PC-3 (cell line): ENCODE measurements at regions not wholly inside any gene's neighbourhood (a gene's known extent, or its start where the extent isn't known, plus 50 kb on each side); places are given as distances from the start of the nearest gene placed in this dataset.

Source experiments
- ATAC-seq: fragments of 200-7000 bp; cut with Tn5 transposase; 2 replicates; pipeline ENCODE4 v1.9.1; 2020; ENCODE audit warnings: mild to moderate bottlenecking, moderate library complexity
- BruUV-seq: library from RNA; stranded (reverse); fragments of 400-500 nt; replicated peaks from 2 replicates; lab custom pipeline; 2021; lab: Mats Ljungman, UMichigan
- CTCF ChIA-PET: fragments of 300-600 bp; sonication (Branson Sonifier 250); formaldehyde crosslinking; loops from one replicate; lab custom pipeline; 2022; ENCODE audit warnings: antibody characterized with exemption; lab: Charles Lee
- POLR2A ChIA-PET: fragments of 300-600 bp; sonication (Branson Sonifier 250); formaldehyde crosslinking; loops from one replicate; lab custom pipeline; 2022; ENCODE audit warnings: antibody characterized with exemption; ENCODE audit not compliant: unreplicated experiment; lab: Charles Lee
- DNase-seq: peaks from one replicate; pipeline ENCODE4 v3.0.0-alpha.2; 2015
- H2AFZ ChIP-seq: fragments of 300-600 bp; sonication (generic); 2 replicates; pipeline ENCODE4 v1.6.0; 2016; ENCODE audit warnings: antibody characterized with exemption, low read length
- H3F3A ChIP-seq: fragments of 300-600 bp; sonication (generic); one replicate; pipeline ENCODE4 v1.6.0; 2017; ENCODE audit warnings: antibody characterized with exemption, low read length, control low read depth, mild to moderate bottlenecking; ENCODE audit not compliant: unreplicated experiment
- H3K27ac ChIP-seq: fragments of 300-600 bp; sonication (generic); 2 replicates; pipeline ENCODE4 v1.5.1; 2016; ENCODE audit warnings: mild to moderate bottlenecking, low read length
- H3K27me3 ChIP-seq: fragments of 300-600 bp; sonication (generic); 2 replicates; pipeline ENCODE4 v1.6.1; 2016; ENCODE audit warnings: low read length, mixed read lengths
- H3K36me3 ChIP-seq: fragments of 300-600 bp; sonication (generic); 2 replicates; pipeline ENCODE4 v1.6.1; 2016; ENCODE audit warnings: low read depth, mixed run types, low read length, mixed read lengths
- H3K4me1 ChIP-seq: fragments of 300-600 bp; sonication (generic); 2 replicates; pipeline ENCODE4 v1.5.1; 2016; ENCODE audit warnings: low read length; ENCODE audit not compliant: insufficient read depth
- H3K4me2 ChIP-seq: fragments of 300-600 bp; sonication (generic); 2 replicates; pipeline ENCODE4 v1.6.0; 2016; ENCODE audit warnings: low read length
- H3K4me3 ChIP-seq: fragments of 300-600 bp; sonication (generic); 2 replicates; pipeline ENCODE4 v1.5.1; 2016; ENCODE audit warnings: mild to moderate bottlenecking, low read length, mixed read lengths
- H3K79me2 ChIP-seq: fragments of 300-600 bp; sonication (generic); 2 replicates; pipeline ENCODE4 v1.6.1; 2017; ENCODE audit warnings: low read length, mixed read lengths
- H3K9ac ChIP-seq: fragments of 300-600 bp; sonication (generic); 2 replicates; pipeline ENCODE4 v1.6.0; 2016; ENCODE audit warnings: mild to moderate bottlenecking, low read length
- H3K9me2 ChIP-seq: fragments of 300-600 bp; sonication (generic); replicated peaks from 2 replicates; pipeline ENCODE4 v1.6.1; 2016; ENCODE audit warnings: mixed run types, low read length, mixed read lengths
- H3K9me3 ChIP-seq: fragments of 300-600 bp; sonication (generic); 2 replicates; pipeline ENCODE4 v1.6.1; 2016; ENCODE audit warnings: low read length, mixed read lengths
- H4K20me1 ChIP-seq: fragments of 300-600 bp; sonication (generic); 2 replicates; pipeline ENCODE4 v1.6.1; 2016; ENCODE audit warnings: low read length, mixed read lengths
- EZH2 ChIP-seq: fragments of 300-600 bp; sonication (generic); IDR thresholded peaks from one replicate; pipeline ENCODE4 v1.6.1; 2017; ENCODE audit warnings: antibody characterized with exemption, mild to moderate bottlenecking, low read length; ENCODE audit not compliant: unreplicated experiment
- EZH2phosphoT487 ChIP-seq: fragments of 300-600 bp; sonication (generic); IDR thresholded peaks from 2 replicates; pipeline ENCODE4 v1.6.1; 2018; ENCODE audit warnings: mild to moderate bottlenecking, antibody characterized with exemption, low read length, borderline replicate concordance
- intact Hi-C: fragments of 100-400 bp; cut with micrococcal nuclease; formaldehyde crosslinking; loops from 2 replicates; pipeline ENCODE4 v1.9.0; 2023
- TF ChIP-seq, protein P1 (sequence below): fragments of 300-600 bp; sonication (generic); conservative IDR thresholded peaks from 2 replicates; pipeline ENCODE4 v1.5.1; 2017; ENCODE audit warnings: antibody characterized with exemption, low read depth, mild to moderate bottlenecking, low read length

GRCh38 chr9:13896922-13897835 lies 416.8 kb downstream of the NFIB start:
- Histone ChIP-seq H3K36me3 (no peaks in the 10 kb centered on the region), H3K79me2 (no peaks in the 10 kb centered on the region), H3K9me2 (no peaks in the 10 kb centered on the region), H3K9me3 (no peaks in the 10 kb centered on the region), H3K9ac (no peak overlapping the region), H3K27me3 (no peaks in the 10 kb centered on the region), H2AFZ (no peak overlapping the region), H3K27ac (no peak overlapping the region), H4K20me1 (no peaks in the 10 kb centered on the region), H3F3A (no peaks in the 10 kb centered on the region), H3K4me2 (no peak overlapping the region), H3K4me1 (no peaks in the 10 kb centered on the region), H3K4me3 (no peak overlapping the region)
- no TSS peak for BruUV-seq
- CTCF ChIA-PET: no interaction called here
- no peak for DNase-seq
- POLR2A ChIA-PET: no interaction called here
- intact Hi-C loops: no loop called here
- TF ChIP-seq EZH2: no peak
- TF ChIP-seq EZH2phosphoT487: no peak
- TF ChIP-seq, protein P1, sequence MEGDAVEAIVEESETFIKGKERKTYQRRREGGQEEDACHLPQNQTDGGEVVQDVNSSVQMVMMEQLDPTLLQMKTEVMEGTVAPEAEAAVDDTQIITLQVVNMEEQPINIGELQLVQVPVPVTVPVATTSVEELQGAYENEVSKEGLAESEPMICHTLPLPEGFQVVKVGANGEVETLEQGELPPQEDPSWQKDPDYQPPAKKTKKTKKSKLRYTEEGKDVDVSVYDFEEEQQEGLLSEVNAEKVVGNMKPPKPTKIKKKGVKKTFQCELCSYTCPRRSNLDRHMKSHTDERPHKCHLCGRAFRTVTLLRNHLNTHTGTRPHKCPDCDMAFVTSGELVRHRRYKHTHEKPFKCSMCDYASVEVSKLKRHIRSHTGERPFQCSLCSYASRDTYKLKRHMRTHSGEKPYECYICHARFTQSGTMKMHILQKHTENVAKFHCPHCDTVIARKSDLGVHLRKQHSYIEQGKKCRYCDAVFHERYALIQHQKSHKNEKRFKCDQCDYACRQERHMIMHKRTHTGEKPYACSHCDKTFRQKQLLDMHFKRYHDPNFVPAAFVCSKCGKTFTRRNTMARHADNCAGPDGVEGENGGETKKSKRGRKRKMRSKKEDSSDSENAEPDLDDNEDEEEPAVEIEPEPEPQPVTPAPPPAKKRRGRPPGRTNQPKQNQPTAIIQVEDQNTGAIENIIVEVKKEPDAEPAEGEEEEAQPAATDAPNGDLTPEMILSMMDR: no peak
- no peak for ATAC-seq

GRCh38 chr9:13896047-13896446 lies 417.9 kb downstream of the NFIB start:
- H3K9me2 ChIP-seq: no peaks in the 10 kb centered on the region
- no TSS peak for BruUV-seq
- no peak overlapping the region for H3K27ac ChIP-seq
- no peak overlapping the region for H2AFZ ChIP-seq
- H3F3A ChIP-seq: no peaks in the 10 kb centered on the region
- no peaks in the 10 kb centered on the region for H3K27me3 ChIP-seq
- H4K20me1 ChIP-seq: no peaks in the 10 kb centered on the region
- no peaks in the 10 kb centered on the region for H3K4me1 ChIP-seq
- H3K4me2 ChIP-seq: no peak overlapping the region
- POLR2A ChIA-PET: no interaction called here
- H3K79me2 ChIP-seq: no peaks in the 10 kb centered on the region
- DNase-seq (no peak), ATAC-seq (no peak)
- no peak overlapping the region for H3K9ac ChIP-seq
- intact Hi-C loops: no loop called here
- H3K4me3 ChIP-seq: no peak overlapping the region
- no peaks in the 10 kb centered on the region for H3K9me3 ChIP-seq
- H3K36me3 ChIP-seq: no peaks in the 10 kb centered on the region
- CTCF ChIA-PET: no interaction called here
- TF ChIP-seq, protein P1: no peak
- TF ChIP-seq EZH2phosphoT487 (no peak), EZH2 (no peak)

- H3K9me2 ChIP-seq: no peaks in the 10 kb centered on the region
- H3F3A ChIP-seq: no peaks in the 10 kb centered on the region
- TF ChIP-seq EZH2phosphoT487 (no peak), EZH2 (no peak)
- TF ChIP-seq, protein P1: no peak
- no TSS peak for BruUV-seq
- ATAC-seq (no peak), DNase-seq (no peak)
- no peak overlapping the region for H2AFZ ChIP-seq
- no peaks in the 10 kb centered on the region for H3K4me1 ChIP-seq
- no peak overlapping the region for H3K4me3 ChIP-seq
- intact Hi-C loops: no loop called here
- CTCF ChIA-PET: no interaction called here
- H3K9me3 ChIP-seq: no peaks in the 10 kb centered on the region
- POLR2A ChIA-PET: no interaction called here
- H3K4me2 ChIP-seq: no peak overlapping the region
- no peaks in the 10 kb centered on the region for H3K79me2 ChIP-seq
- no peak overlapping the region for H3K27ac ChIP-seq
- no peak overlapping the region for H3K9ac ChIP-seq
- H4K20me1 ChIP-seq: no peaks in the 10 kb centered on the region
- H3K27me3 ChIP-seq: no peaks in the 10 kb centered on the region
- H3K36me3 ChIP-seq: no peaks in the 10 kb centered on the region
These were observed 428.7 kb downstream of the NFIB start for GRCh38 chr9:13885258-13885657.
